GM19467 (cell line): ENCODE measurements at regions not wholly inside any gene's neighbourhood (a gene's known extent, or its start where the extent isn't known, plus 50 kb on each side); places are given as distances from the start of the nearest gene placed in this dataset.
A peak's percentile ranks its signal among the peaks of the same experiment; 100 is the strongest.
"Not testable (repeated sequence)": the region's sequence is repeated elsewhere in the genome, so short reads cannot be mapped to it uniquely, and the experiment has no call there.

ENCODE experiments used
- ATAC-seq: cut with Tn5 transposase; IDR thresholded peaks from one replicate; pipeline ENCODE4 v1.9.1; 2021; ENCODE audit warnings: mild to moderate bottlenecking, moderate library complexity; ENCODE audit not compliant: unreplicated experiment

DNA sequence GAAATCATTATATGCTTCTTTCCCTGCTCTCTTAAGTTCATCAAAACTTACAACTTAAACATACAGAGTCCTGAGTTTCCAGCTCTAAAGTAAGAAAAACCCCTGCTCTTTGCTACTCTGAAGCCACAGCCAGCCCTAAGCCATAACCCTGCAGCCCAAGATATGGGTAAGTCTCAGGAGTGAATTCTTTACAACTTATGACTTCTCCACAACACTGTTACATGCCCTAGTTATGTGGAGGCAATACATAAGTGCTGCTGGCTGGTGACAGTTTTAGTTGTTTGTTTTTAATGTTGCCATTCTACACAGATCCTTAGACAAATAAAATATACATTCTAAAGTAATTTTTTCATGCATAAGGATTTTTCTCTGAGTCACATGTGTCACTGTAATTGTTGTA is 100.2 kb downstream of the FBXO8 start:
- no peak for ATAC-seq

DNA sequence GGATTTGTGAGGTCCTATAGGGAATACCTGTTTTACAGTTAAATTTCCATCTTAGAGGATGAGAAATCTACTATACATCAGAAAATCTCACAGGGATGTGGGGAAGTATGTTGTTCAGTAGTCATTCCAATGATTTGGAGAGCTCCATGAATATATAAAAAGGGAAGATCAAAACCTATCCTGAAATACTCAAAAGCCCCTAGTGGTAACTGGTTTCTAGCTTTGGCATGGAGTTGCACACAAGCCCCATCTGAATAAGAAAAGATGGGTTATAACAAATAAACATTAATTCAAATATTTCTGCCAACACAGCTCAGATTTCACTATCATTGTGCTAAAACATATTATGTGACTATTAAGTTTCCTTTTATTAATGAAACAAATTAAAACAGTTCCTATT is 101.6 kb downstream of the FBXO8 start:
- ATAC-seq: no peak

DNA sequence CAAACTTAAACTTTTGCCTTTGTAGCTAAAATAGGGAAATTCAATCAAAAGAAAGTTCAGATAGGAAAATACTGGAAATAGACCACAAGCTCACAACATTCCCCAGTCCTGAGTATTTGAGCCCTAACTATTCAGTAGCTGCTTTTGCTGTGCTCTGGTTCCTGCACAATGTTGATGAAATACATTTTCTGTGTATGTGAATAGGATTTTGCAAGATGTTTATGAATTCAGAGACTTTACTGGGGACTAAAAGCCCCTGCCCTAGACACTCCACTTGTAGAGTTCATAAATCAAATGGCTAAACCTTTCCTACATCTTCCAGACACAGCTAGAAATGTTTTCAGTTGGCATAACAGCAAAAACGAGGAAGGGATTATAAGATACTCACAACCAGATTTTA is 105.9 kb downstream of the FBXO8 start:
- ATAC-seq: no peak

DNA sequence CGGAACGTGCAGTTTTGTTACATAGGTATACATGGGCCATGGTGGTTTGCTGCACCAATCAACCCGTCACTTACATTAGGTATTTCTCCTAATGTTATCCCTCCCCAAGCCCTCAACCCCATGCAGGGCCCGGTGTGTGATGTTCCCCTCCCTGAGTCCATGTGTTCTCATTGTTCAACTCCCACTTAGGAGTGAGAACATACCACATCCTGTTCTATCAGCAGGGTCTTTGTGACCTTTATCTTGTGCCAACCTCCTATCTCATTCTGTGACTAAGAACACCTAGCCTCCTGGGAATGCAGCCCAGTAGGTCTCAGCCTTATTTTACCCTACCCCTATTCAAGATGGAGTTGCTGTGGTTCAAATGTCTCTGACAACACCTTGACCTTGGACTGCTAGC is 107.6 kb downstream of the FBXO8 start:
- ATAC-seq: not testable (repeated sequence)

DNA sequence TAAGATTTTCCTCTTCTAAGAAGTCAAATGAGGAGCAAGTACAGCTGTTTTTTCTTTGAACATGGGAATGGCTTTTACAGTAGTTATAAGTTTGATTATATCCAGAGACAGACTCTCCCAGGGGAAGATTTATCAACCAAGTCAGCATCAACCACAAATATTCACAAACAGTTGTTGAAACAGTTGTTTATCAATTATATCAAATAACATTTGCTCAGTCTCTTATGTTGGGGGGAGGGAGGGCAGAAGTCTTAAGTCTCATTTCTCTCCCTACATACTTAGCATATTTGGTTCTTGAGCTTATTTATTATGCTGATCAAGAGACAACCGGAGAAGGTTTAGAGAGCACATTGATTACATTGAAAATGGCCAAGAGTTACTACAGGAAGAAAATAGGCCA is 110.1 kb downstream of the FBXO8 start:
- ATAC-seq: no peak

DNA sequence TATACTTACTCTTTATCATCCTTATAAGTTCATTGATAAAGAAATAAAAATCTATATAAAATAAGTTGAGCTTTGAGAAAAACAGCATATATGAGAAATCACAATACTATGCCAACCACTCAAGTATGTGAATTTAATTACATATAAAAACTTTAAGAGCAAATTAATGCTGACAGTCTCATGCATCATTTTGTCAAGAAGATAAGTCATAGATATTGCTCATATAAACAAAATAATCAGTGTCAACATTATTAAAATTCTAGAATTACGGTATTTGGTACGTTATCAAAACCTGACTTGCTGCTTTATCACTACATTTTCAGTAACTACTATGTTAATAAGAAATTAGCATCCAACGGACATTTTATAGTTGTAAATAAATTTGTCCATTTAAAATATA is 111.2 kb downstream of the FBXO8 start:
- no peak for ATAC-seq

DNA sequence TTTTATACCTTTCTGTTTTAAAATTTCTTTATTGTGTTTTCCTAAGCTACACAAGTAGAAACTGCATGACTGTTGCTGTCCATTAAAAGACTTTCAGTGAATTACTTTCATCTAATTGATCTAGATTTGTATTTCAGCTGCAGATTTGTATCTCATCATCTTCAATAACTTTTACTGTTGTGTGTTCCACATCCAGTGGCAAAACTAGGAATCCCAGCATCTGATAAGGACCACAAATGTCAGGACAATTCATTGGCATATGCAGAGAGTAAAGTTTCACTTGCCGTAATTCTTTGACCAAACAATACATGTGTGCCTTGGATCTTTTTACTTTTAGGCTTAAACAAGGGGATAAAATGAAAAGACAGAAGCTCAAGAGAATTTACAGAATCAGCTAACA is 112.6 kb downstream of the FBXO8 start:
- ATAC-seq: no peak

DNA sequence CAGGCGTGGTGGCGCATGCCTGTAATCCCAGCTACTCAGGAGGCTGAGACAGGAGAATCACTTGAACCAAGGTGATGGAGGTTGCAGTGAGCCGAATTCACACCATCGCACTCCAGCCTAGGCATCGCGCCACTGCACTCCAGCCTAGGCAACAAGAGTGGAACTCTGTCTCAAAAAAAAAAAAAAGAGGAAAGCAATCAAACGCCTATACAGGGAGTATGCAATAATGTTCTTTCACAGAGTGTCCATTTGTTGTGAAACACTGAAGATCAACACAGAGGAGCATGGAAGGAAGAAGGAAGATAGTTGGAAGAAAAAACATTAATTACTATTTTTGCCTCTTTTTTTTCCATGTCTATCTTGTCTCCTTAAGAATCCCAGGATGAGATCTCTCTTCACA is 113.4 kb downstream of the FBXO8 start:
- ATAC-seq: no peak

DNA sequence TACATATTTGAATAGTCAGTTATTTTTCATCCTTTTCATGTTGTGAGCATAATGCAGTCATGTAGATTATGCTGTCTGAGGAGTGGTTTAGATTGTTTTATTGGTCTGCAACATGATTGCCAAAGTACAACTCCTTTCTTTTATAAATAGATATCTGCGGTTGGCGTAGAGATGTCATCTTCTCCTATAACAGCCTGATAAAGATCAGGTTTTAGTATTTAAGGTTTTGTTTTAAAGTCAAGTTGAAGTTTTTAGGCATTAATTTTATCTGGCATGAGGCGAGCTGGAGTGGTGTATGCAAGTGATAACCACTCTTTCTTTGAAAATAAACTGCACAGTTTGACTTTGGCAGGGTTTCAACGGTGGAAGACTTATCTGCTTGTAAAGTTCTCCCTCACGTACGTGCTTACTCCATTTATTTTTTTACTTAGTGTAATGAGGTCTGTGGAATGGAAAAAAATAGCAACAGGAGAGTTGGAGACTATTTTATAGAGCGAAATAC is 126.3 kb downstream of the FBXO8 start:
- ATAC-seq: no peak

DNA sequence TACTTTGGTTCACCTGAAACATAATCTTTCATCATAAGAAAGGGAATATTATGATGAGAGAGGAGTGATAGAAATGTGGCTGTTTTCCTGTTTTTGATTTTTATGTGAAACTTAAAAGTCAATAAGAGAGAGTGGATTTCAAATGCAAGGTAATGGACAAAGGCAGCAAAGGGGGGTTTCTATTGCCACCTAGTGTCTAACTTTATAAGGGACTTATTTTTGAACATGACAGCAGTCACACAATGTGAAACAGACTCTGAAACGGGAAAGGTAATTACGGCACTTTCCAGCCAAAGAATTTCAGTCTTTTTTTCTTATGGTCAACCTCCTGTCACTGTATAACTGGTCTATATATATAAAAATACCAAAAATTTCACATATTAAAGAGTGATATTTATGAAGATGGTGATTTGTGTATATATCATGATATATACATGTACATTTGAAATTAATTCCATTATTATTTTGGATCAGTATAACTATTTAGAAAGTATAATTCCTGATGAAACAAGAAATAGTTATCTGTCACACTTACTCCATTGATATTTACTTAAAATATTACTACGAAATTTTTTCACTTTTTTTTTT is 127.1 kb downstream of the FBXO8 start:
- ATAC-seq: peak; percentile 96

DNA sequence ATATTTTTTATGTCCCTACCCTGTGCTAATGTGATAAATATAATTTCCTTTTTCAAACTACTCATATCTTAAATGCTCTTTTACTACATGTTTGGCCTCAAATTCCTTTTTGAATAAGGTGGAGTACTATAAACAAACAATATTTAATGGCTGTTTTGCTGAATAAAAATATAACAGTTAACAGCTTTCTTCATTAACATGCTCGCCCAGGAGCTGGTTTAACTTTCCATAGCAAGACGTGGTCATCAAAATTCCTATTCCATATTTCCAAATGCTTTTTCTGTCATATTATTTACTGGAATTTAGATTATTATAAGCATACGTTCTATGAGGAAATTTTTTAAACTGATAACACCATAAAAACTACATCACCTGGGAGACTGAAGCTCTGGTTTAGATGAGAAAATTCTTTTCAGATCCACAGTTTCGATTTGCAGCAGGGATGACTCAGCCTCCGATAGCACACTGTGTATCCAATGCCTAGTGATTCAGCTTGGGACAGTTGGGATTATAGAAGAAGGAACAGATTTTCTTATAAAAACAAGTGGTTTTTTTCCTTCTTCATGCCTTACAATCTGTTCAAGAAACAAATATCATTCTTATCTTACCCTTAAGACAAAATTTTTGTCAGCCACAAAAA is 129.1 kb downstream of the FBXO8 start:
- no peak for ATAC-seq

DNA sequence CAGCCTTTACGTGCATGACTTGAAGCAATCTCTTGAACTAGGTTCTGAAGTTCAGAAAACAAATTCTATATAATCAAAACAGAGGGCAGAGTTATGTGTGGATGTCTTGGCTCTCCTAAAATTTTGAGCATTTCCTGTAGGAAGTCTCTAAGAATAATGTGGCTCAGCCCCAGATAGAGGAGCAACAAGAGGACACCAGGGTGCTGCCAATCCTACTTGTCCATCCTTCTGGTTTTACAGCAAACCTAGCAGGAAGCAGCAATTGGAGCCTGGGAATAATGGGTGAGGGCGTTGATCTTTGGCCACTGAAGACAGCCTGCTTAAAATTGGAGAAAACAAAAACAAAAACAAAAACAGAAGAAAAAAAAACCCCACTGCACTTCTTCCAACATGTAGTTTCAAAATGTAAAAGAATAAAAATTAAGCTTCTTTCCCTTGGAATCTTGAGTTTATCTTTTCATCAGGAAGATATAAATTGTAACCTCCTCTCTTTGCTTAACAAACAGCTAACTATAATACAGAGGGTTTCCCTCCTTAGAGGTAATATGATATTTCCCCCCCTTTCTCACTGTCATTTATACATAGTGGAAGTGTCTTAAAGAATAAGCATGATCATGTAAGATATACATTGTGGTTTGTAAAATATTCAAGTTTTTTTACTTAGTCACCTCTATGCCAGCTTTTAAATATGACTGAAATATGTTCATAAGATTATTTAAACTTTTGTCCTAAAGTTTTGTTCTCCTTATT is 130.6 kb downstream of the FBXO8 start:
- no peak for ATAC-seq

DNA sequence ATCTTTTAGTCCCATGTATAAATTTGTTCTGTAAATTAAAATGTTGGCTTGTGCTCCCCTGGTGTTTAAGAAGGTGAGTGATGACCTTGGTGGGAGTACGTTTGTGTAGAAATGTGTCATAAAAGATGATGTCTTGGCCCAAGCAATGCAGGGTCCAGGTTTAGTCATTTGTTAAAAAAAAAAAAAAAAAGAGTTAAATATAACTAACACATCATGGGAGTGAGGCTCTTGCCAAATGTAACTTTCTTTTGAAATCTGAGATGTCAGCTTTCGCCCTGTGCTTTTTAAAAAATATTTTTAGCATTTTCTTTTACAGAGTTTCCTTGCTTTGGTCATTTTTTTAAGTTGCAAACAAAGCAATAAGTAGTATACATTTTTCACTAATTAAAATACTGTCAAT is 135.6 kb downstream of the FBXO8 start:
- ATAC-seq: no peak

DNA sequence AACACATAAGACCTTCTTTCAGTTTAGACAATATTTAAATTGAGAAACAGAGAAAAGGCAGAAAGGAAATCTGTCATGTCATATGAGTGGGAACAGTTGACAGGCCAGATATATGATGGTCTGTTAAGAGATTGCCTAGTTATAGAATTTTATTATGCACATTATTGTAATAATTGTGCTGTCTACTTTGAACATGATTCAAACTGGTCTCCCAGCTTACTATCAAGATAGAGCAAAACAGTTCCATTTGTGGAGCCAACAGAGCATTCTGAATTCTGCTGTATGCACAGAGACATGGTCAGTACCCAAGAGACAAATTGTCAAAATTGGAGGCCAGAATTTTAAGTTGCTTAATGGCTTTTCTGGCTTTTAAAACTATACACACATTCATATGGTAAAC is 139.4 kb downstream of the FBXO8 start:
- no peak for ATAC-seq

DNA sequence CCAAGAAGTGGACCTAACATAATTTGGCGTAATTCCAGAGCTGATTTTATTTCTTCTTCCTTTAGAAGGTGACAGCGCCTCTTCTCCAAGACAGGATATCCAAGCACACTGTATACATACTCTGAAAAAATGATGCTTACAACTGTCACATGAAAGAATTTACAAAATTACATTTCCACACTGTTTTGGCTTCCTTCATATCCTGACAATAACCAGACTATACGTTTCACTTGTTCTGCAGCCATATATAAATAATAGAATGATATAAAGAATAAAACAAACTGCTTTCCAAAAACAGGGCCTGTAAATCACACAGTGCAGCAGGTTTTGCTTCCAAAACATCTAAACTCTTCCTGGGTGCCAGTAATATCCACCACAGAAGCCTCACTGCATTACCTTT is 141.6 kb downstream of the FBXO8 start:
- no peak for ATAC-seq

DNA sequence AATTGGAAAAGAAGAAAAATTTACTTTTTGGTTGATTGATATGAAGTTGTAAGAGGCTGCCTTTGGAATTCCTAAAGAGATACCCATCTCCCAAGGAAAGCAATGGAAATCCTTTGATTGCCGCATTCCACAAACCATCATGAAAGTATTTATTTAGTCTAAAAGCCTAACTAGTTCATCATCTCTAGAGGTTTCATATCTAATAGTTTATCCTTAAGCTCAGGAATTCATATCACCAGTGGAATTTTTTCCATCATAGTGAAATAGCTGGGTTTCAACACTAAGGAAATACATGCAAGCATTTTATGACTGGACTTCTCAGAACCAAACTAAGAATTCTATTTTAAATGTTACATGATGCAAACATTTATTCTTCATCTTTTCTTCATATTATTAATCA is 144.9 kb downstream of the FBXO8 start:
- ATAC-seq: no peak

DNA sequence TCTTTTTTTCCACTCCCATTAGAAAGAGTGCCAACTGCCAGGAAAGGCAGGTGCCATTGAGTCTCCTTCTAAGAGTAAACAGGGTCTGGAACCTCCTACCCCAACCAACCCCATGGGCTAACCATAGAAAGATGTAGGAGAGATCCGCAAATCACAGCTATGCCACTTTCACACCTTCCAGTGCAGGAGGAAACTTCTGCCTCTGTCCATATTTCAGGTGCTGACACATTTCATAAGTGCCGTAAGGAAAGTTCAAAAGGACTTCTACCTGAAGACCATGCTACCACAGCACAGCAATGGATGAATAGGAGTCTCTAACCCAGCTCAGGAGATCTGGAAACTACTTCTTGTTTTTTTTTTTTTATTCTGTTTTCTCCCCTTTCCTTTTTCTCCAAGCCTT is 145.8 kb downstream of the FBXO8 start:
- ATAC-seq: no peak

DNA sequence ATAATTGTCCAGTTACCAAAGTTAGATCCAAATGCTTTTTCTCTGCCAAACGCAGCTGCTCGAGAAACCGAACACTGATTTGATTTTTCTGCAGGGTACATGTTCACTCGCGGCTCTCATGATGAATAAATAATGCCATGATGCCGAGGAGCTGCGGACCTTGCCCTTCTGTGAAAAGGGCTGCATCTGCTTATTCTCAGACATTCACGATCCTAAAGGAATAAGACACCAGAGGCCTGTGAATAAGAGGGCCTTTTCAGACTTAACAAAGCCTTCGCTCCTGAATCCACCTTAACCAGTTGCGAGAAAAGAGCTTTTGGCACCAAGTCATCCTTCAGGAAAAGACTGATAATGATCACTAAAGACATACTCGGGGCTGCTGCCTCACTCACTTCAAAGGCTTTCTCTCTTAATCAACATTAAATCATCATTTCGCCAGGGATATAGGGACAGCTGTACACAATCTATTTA is 147.5 kb downstream of the FBXO8 start:
- ATAC-seq: no peak

DNA sequence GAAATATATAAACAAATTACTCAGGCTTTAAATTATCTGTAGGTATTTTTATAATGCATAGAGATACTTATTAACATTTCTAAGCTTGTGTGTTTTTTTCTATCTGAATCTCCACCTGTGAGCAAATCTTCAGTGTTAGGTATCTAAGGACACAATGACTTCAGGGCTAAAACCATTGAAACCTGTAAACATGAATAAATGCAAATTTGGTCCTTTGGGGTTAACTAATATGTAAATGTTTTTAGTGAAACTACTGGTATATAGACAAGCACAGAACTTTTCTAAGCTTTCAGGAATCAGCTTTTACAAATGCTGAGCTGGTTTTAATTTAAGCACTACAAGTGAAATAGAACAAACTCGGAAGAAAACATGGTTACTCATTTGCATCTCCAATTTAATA is 147.9 kb downstream of the FBXO8 start:
- no peak for ATAC-seq

DNA sequence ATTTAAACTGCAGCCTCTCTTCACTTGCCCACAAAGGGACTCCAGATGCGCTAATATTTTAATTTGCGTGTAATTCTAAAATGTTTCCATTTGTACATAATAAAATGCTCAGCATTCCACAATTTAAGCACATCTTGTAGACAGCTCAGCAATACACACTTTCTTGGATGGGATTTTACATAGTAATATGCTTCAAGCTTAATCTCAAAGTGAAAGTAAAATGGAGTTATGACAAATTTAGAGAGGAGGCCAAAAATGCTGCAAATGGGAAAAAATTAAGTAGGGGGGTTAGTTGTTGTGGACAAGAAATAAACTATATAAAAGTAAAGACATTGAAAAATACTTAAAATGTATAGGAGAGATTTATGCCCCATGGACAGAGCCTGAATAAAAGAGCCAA is 149.1 kb downstream of the FBXO8 start:
- no peak for ATAC-seq

DNA sequence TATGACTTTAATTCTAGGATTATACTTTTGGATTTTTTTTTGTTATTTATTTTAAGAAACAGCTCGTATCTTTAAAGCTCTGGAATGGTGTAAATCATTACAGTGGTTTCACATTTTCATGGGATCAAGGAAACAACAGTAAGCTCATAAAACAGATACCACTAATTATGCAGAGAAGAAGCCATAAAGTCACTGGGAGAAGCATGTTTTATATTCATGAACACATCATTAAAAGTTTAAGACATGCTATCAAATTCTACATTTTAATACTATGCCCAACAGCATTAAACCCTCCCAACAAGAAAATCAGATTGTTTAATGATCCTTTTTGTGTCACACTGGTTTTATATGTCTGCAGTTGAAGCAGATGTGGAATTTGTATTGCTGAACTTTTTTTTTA is 149.9 kb downstream of the FBXO8 start:
- no peak for ATAC-seq

DNA sequence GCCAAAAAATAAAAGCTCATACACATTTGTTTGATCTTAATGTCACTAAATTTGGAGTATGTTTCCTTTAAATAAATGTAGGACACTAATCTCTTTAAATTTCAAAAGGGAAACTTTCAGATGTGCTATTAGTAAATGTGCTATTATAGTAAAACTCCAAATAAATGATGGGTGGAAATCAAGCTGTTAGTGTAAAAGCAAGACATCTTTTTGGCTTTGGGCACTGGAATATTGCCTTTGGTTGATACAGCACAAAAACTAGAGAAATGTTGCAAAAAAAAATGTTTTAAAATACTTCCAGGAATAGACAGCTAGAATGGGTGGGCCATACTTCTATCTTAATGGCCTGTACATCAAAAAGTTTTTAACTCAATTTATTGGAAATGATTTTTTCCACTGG is 151.6 kb downstream of the FBXO8 start:
- no peak for ATAC-seq
